ENCODE measurements at regions not wholly inside any gene's neighbourhood (a gene's known extent, or its start where the extent isn't known, plus 50 kb on each side); places are given as distances from the start of the nearest gene placed in this dataset.
"Not testable (repeated sequence)": the region's sequence is repeated elsewhere in the genome, so short reads cannot be mapped to it uniquely, and the experiment has no call there.

GRCh38 chr4:79197275-79198009 is 128.4 kb downstream of the NAA11 start:
- intact Hi-C loops (cut with DNase I): no loop called here
- Histone ChIP-seq H3K4me1 (ENCODE audit: control insufficient read depth in 1 of 2, insufficient read depth in 2 of 2, low read length in 2 of 2) (peaks cover 0 to 2% of the 10 kb centered on the region in 2 donors), H3K4me3 (ENCODE audit: low read length in 2 of 2) (no peak overlapping the region), H3K9me3 (ENCODE audit: control insufficient read depth, low read length) (no peaks in the 10 kb centered on the region), H3K27ac (ENCODE audit: low read depth in 1 of 2, low read length in 2 of 2) (no peak overlapping the region), H3K36me3 (ENCODE audit: control insufficient read depth in 1 of 2, insufficient read depth in 2 of 2, low read length in 1 of 2) (no peaks in the 10 kb centered on the region), H3K27me3 (ENCODE audit: control insufficient read depth in 1 of 2, insufficient read depth in 2 of 2, low read length in 1 of 2) (no peaks in the 10 kb centered on the region)
- ATAC-seq (ENCODE audit: low FRiP score) (no peak), DNase-seq (no peak)
- 81 to 82% methylated on average over 3 of the region's 3 CpGs for WGBS, 2 donors

GRCh38 chr4:79191292-79191691 is 134.6 kb downstream of the NAA11 start:
- WGBS, 2 donors: 89% methylated on average over 1 of the region's 1 CpG

GRCh38 chr4:79185526-79186045 is 140.3 kb downstream of the NAA11 start:
- ATAC-seq (ENCODE audit: low FRiP score) (no peak), DNase-seq (no peak)
- Histone ChIP-seq H3K27ac (ENCODE audit: low read depth in 1 of 2, low read length in 2 of 2) (no peak overlapping the region), H3K9me3 (ENCODE audit: control insufficient read depth, low read length) (no peaks in the 10 kb centered on the region), H3K4me3 (ENCODE audit: low read length in 2 of 2) (no peak overlapping the region), H3K27me3 (ENCODE audit: control insufficient read depth in 1 of 2, insufficient read depth in 2 of 2, low read length in 1 of 2) (no peaks in the 10 kb centered on the region), H3K4me1 (ENCODE audit: control insufficient read depth in 1 of 2, insufficient read depth in 2 of 2, low read length in 2 of 2) (no peaks in the 10 kb centered on the region), H3K36me3 (ENCODE audit: control insufficient read depth in 1 of 2, insufficient read depth in 2 of 2, low read length in 1 of 2) (no peaks in the 10 kb centered on the region)
- intact Hi-C loops (cut with DNase I): no loop called here
- WGBS, 2 donors: 52 to 54% methylated on average over 3 of the region's 3 CpGs

More at GRCh38 chr4:79191292-79191691, 134.6 kb downstream of the NAA11 start:
- H3K36me3 ChIP-seq (ENCODE audit: control insufficient read depth in 1 of 2, insufficient read depth in 2 of 2, low read length in 1 of 2); ATAC-seq (ENCODE audit: low FRiP score); DNase-seq; H3K9me3 ChIP-seq (ENCODE audit: control insufficient read depth, low read length); intact Hi-C loops (cut with DNase I); H3K4me3 ChIP-seq (ENCODE audit: low read length in 2 of 2); H3K4me1 ChIP-seq (ENCODE audit: control insufficient read depth in 1 of 2, insufficient read depth in 2 of 2, low read length in 2 of 2); H3K27me3 ChIP-seq (ENCODE audit: control insufficient read depth in 1 of 2, insufficient read depth in 2 of 2, low read length in 1 of 2); H3K27ac ChIP-seq (ENCODE audit: low read depth in 1 of 2, low read length in 2 of 2): not testable (repeated sequence)

- H3K4me3 ChIP-seq (ENCODE audit: low read length in 2 of 2): no peak overlapping the region
- no peaks in the 10 kb centered on the region for H3K36me3 ChIP-seq (ENCODE audit: control insufficient read depth in 1 of 2, insufficient read depth in 2 of 2, low read length in 1 of 2)
- H3K27ac ChIP-seq (ENCODE audit: low read depth in 1 of 2, low read length in 2 of 2): no peak overlapping the region
- intact Hi-C loops (cut with DNase I): no loop called here
- DNase-seq (no peak), ATAC-seq (ENCODE audit: low FRiP score) (no peak)
- H3K4me1 ChIP-seq (ENCODE audit: control insufficient read depth in 1 of 2, insufficient read depth in 2 of 2, low read length in 2 of 2): no peaks in the 10 kb centered on the region
- H3K9me3 ChIP-seq (ENCODE audit: control insufficient read depth, low read length): no peaks in the 10 kb centered on the region
- H3K27me3 ChIP-seq (ENCODE audit: control insufficient read depth in 1 of 2, insufficient read depth in 2 of 2, low read length in 1 of 2): no peaks in the 10 kb centered on the region
- WGBS, 2 donors: 27 to 43% methylated on average over 4 of the region's 4 CpGs
These were observed 141.4 kb downstream of the NAA11 start for GRCh38 chr4:79184476-79184875.

- Histone ChIP-seq H3K4me3 (ENCODE audit: low read length in 2 of 2) (no peak overlapping the region), H3K4me1 (ENCODE audit: control insufficient read depth in 1 of 2, insufficient read depth in 2 of 2, low read length in 2 of 2) (no peaks in the 10 kb centered on the region)
- 78 to 80% methylated on average over 3 of the region's 3 CpGs for WGBS, 2 donors
These were observed 143.7 kb downstream of the NAA11 start for GRCh38 chr4:79182209-79182608.

GRCh38 chr4:79181190-79181589 is 144.7 kb downstream of the NAA11 start:
- no peak for DNase-seq
- Histone ChIP-seq H3K4me3 (ENCODE audit: low read length in 2 of 2) (no peak overlapping the region), H3K9me3 (ENCODE audit: control insufficient read depth, low read length) (no peaks in the 10 kb centered on the region), H3K27me3 (ENCODE audit: control insufficient read depth in 1 of 2, insufficient read depth in 2 of 2, low read length in 1 of 2) (no peaks in the 10 kb centered on the region), H3K4me1 (ENCODE audit: control insufficient read depth in 1 of 2, insufficient read depth in 2 of 2, low read length in 2 of 2) (no peaks in the 10 kb centered on the region), H3K36me3 (ENCODE audit: control insufficient read depth in 1 of 2, insufficient read depth in 2 of 2, low read length in 1 of 2) (no peaks in the 10 kb centered on the region), H3K27ac (ENCODE audit: low read depth in 1 of 2, low read length in 2 of 2) (no peak overlapping the region)
- intact Hi-C loops (cut with DNase I): no loop called here
- 56 to 77% methylated on average over 7 of the region's 7 CpGs for WGBS, 2 donors
- no peak for ATAC-seq (ENCODE audit: low FRiP score)

More at GRCh38 chr4:79182209-79182608, 143.7 kb downstream of the NAA11 start:
- no peak for DNase-seq
- intact Hi-C loops (cut with DNase I): no loop called here
- Histone ChIP-seq H3K27ac (ENCODE audit: low read depth in 1 of 2, low read length in 2 of 2) (no peak overlapping the region), H3K36me3 (ENCODE audit: control insufficient read depth in 1 of 2, insufficient read depth in 2 of 2, low read length in 1 of 2) (no peaks in the 10 kb centered on the region), H3K9me3 (ENCODE audit: control insufficient read depth, low read length) (no peaks in the 10 kb centered on the region), H3K27me3 (ENCODE audit: control insufficient read depth in 1 of 2, insufficient read depth in 2 of 2, low read length in 1 of 2) (no peaks in the 10 kb centered on the region)
- ATAC-seq (ENCODE audit: low FRiP score): no peak

- ATAC-seq (ENCODE audit: low FRiP score): no peak
These were observed 147.1 kb downstream of the NAA11 start for GRCh38 chr4:79178760-79179159.

GRCh38 chr4:79177388-79177787 is 148.5 kb downstream of the NAA11 start:
- no peaks in the 10 kb centered on the region for H3K27me3 ChIP-seq (ENCODE audit: control insufficient read depth in 1 of 2, insufficient read depth in 2 of 2, low read length in 1 of 2)
- H3K27ac ChIP-seq (ENCODE audit: low read depth in 1 of 2, low read length in 2 of 2): no peak overlapping the region
- no peaks in the 10 kb centered on the region for H3K36me3 ChIP-seq (ENCODE audit: control insufficient read depth in 1 of 2, insufficient read depth in 2 of 2, low read length in 1 of 2)
- intact Hi-C loops (cut with DNase I): no loop called here
- no peak overlapping the region for H3K4me3 ChIP-seq (ENCODE audit: low read length in 2 of 2)
- DNase-seq (no peak), ATAC-seq (ENCODE audit: low FRiP score) (no peak)
- H3K9me3 ChIP-seq (ENCODE audit: control insufficient read depth, low read length): no peaks in the 10 kb centered on the region
- no peaks in the 10 kb centered on the region for H3K4me1 ChIP-seq (ENCODE audit: control insufficient read depth in 1 of 2, insufficient read depth in 2 of 2, low read length in 2 of 2)

More at GRCh38 chr4:79178760-79179159, 147.1 kb downstream of the NAA11 start:
- H3K4me1 ChIP-seq (ENCODE audit: control insufficient read depth in 1 of 2, insufficient read depth in 2 of 2, low read length in 2 of 2): no peaks in the 10 kb centered on the region
- no peaks in the 10 kb centered on the region for H3K9me3 ChIP-seq (ENCODE audit: control insufficient read depth, low read length)
- no peak overlapping the region for H3K4me3 ChIP-seq (ENCODE audit: low read length in 2 of 2)
- H3K36me3 ChIP-seq (ENCODE audit: control insufficient read depth in 1 of 2, insufficient read depth in 2 of 2, low read length in 1 of 2): no peaks in the 10 kb centered on the region
- DNase-seq: no peak
- H3K27me3 ChIP-seq (ENCODE audit: control insufficient read depth in 1 of 2, insufficient read depth in 2 of 2, low read length in 1 of 2): no peaks in the 10 kb centered on the region
- intact Hi-C loops (cut with DNase I): no loop called here
- H3K27ac ChIP-seq (ENCODE audit: low read depth in 1 of 2, low read length in 2 of 2): no peak overlapping the region

GRCh38 chr4:79176351-79176750 is 149.5 kb downstream of the NAA11 start:
- 82 to 88% methylated on average over 4 of the region's 4 CpGs for WGBS, 2 donors
- H3K9me3 ChIP-seq (ENCODE audit: control insufficient read depth, low read length): no peaks in the 10 kb centered on the region
- intact Hi-C loops (cut with DNase I): no loop called here
- no peaks in the 10 kb centered on the region for H3K4me1 ChIP-seq (ENCODE audit: control insufficient read depth in 1 of 2, insufficient read depth in 2 of 2, low read length in 2 of 2)
- no peak for ATAC-seq (ENCODE audit: low FRiP score)
- no peak overlapping the region for H3K27ac ChIP-seq (ENCODE audit: low read depth in 1 of 2, low read length in 2 of 2)
- H3K27me3 ChIP-seq (ENCODE audit: control insufficient read depth in 1 of 2, insufficient read depth in 2 of 2, low read length in 1 of 2): no peaks in the 10 kb centered on the region
- H3K36me3 ChIP-seq (ENCODE audit: control insufficient read depth in 1 of 2, insufficient read depth in 2 of 2, low read length in 1 of 2): no peaks in the 10 kb centered on the region
- no peak overlapping the region for H3K4me3 ChIP-seq (ENCODE audit: low read length in 2 of 2)
- DNase-seq: no peak
